ENCODE measurements at regions not wholly inside any gene's neighbourhood (a gene's known extent, or its start where the extent isn't known, plus 50 kb on each side); places are given as distances from the start of the nearest gene placed in this dataset.

DNA sequence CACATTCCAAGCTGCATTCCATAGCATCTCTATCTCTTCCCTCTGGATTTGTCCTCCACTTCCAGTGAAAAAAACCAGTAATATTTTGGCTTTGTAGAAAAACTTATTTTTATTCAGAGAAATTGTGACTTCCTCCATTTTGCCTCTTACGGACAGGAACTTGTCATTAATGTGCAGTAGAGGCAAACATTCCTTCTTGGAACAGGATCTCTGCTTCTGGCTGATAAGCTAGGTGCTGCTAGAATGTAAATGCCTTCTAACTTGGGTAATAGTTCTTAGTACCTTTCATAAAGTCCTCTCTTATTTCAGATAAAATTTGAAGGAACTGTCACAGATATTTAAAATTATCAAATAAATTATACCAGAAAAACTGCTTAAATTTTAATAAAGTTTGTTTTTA, 707.8 kb downstream of the USP25 start:
- no peaks in the 10 kb centered on the region for H4K20me1 ChIP-seq (replicated peaks; ENCODE audit: insufficient read depth)
- no peak overlapping the region for H3K4me2 ChIP-seq
- DNase-seq (ENCODE audit: low spot score) (no peak), ATAC-seq (no peak)
- H3K79me2 ChIP-seq (replicated peaks; ENCODE audit: insufficient read depth) = no peaks in the 10 kb centered on the region
- no peak overlapping the region for H2AFZ ChIP-seq
- no peaks in the 10 kb centered on the region for H3K4me1 ChIP-seq (ENCODE audit: insufficient read depth)
- no peaks in the 10 kb centered on the region for H3K27me3 ChIP-seq (ENCODE audit: insufficient read depth)
- H3K27me3 Mint-ChIP-seq (ENCODE audit: insufficient read depth, low read depth, poor library complexity) = no peaks in the 10 kb centered on the region
- no peaks in the 10 kb centered on the region for H3F3A ChIP-seq (replicated peaks; ENCODE audit: low read depth)
- H3K27ac Mint-ChIP-seq = no peak overlapping the region
- no peak overlapping the region for H3K4me3 ChIP-seq
- H3K27ac ChIP-seq (ENCODE audit: low read depth) = no peak overlapping the region
- H3K9me3 Mint-ChIP-seq = no peaks in the 10 kb centered on the region
- no peaks in the 10 kb centered on the region for H3K4me1 Mint-ChIP-seq
- TF ChIP-seq, protein P1, sequence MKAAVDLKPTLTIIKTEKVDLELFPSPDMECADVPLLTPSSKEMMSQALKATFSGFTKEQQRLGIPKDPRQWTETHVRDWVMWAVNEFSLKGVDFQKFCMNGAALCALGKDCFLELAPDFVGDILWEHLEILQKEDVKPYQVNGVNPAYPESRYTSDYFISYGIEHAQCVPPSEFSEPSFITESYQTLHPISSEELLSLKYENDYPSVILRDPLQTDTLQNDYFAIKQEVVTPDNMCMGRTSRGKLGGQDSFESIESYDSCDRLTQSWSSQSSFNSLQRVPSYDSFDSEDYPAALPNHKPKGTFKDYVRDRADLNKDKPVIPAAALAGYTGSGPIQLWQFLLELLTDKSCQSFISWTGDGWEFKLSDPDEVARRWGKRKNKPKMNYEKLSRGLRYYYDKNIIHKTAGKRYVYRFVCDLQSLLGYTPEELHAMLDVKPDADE (IDR thresholded peaks at IDR 0.05) = no peak
- no peak for TF ChIP-seq JUNB (IDR thresholded peaks at IDR 0.05; ENCODE audit: unreplicated experiment)
- TF ChIP-seq, protein P2, sequence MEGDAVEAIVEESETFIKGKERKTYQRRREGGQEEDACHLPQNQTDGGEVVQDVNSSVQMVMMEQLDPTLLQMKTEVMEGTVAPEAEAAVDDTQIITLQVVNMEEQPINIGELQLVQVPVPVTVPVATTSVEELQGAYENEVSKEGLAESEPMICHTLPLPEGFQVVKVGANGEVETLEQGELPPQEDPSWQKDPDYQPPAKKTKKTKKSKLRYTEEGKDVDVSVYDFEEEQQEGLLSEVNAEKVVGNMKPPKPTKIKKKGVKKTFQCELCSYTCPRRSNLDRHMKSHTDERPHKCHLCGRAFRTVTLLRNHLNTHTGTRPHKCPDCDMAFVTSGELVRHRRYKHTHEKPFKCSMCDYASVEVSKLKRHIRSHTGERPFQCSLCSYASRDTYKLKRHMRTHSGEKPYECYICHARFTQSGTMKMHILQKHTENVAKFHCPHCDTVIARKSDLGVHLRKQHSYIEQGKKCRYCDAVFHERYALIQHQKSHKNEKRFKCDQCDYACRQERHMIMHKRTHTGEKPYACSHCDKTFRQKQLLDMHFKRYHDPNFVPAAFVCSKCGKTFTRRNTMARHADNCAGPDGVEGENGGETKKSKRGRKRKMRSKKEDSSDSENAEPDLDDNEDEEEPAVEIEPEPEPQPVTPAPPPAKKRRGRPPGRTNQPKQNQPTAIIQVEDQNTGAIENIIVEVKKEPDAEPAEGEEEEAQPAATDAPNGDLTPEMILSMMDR (conservative IDR thresholded peaks at IDR 0.05; ENCODE audit: low read depth in 2 of 2) = no peak
- TF ChIP-seq, protein P3, sequence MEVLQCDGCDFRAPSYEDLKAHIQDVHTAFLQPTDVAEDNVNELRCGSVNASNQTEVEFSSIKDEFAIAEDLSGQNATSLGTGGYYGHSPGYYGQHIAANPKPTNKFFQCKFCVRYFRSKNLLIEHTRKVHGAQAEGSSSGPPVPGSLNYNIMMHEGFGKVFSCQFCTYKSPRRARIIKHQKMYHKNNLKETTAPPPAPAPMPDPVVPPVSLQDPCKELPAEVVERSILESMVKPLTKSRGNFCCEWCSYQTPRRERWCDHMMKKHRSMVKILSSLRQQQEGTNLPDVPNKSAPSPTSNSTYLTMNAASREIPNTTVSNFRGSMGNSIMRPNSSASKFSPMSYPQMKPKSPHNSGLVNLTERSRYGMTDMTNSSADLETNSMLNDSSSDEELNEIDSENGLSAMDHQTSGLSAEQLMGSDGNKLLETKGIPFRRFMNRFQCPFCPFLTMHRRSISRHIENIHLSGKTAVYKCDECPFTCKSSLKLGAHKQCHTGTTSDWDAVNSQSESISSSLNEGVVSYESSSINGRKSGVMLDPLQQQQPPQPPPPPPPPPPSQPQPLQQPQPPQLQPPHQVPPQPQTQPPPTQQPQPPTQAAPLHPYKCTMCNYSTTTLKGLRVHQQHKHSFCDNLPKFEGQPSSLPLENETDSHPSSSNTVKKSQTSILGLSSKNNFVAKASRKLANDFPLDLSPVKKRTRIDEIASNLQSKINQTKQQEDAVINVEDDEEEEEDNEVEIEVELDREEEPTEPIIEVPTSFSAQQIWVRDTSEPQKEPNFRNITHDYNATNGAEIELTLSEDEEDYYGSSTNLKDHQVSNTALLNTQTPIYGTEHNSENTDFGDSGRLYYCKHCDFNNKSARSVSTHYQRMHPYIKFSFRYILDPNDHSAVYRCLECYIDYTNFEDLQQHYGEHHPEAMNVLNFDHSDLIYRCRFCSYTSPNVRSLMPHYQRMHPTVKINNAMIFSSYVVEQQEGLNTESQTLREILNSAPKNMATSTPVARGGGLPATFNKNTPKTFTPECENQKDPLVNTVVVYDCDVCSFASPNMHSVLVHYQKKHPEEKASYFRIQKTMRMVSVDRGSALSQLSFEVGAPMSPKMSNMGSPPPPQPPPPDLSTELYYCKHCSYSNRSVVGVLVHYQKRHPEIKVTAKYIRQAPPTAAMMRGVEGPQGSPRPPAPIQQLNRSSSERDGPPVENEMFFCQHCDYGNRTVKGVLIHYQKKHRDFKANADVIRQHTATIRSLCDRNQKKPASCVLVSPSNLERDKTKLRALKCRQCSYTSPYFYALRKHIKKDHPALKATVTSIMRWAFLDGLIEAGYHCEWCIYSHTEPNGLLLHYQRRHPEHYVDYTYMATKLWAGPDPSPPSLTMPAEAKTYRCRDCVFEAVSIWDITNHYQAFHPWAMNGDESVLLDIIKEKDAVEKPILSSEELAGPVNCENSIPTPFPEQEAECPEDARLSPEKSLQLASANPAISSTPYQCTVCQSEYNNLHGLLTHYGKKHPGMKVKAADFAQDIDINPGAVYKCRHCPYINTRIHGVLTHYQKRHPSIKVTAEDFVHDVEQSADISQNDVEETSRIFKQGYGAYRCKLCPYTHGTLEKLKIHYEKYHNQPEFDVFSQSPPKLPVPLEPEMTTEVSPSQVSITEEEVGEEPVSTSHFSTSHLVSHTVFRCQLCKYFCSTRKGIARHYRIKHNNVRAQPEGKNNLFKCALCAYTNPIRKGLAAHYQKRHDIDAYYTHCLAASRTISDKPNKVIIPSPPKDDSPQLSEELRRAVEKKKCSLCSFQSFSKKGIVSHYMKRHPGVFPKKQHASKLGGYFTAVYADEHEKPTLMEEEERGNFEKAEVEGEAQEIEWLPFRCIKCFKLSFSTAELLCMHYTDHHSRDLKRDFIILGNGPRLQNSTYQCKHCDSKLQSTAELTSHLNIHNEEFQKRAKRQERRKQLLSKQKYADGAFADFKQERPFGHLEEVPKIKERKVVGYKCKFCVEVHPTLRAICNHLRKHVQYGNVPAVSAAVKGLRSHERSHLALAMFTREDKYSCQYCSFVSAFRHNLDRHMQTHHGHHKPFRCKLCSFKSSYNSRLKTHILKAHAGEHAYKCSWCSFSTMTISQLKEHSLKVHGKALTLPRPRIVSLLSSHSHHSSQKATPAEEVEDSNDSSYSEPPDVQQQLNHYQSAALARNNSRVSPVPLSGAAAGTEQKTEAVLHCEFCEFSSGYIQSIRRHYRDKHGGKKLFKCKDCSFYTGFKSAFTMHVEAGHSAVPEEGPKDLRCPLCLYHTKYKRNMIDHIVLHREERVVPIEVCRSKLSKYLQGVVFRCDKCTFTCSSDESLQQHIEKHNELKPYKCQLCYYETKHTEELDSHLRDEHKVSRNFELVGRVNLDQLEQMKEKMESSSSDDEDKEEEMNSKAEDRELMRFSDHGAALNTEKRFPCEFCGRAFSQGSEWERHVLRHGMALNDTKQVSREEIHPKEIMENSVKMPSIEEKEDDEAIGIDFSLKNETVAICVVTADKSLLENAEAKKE (CRISPR knock-in tag; IDR thresholded peaks at IDR 0.05) = no peak
- TF ChIP-seq POLR2AphosphoS5 (IDR thresholded peaks at IDR 0.05; ENCODE audit: low read depth) = no peak
- TF ChIP-seq STAT1 (IDR thresholded peaks at IDR 0.05; ENCODE audit: unreplicated experiment) = no peak
- TF ChIP-seq ZNF331 (CRISPR knock-in tag; IDR thresholded peaks at IDR 0.05; ENCODE audit: low read depth) = no peak
- no peak for TF ChIP-seq EZH2phosphoT487 (IDR thresholded peaks at IDR 0.05; ENCODE audit: unreplicated experiment)
- TF ChIP-seq ZNF114 (CRISPR knock-in tag; IDR thresholded peaks at IDR 0.05) = no peak
- TF ChIP-seq CREB1 (CRISPR knock-in tag; IDR thresholded peaks at IDR 0.05; ENCODE audit: low read depth) = no peak
- TF ChIP-seq, protein P4, sequence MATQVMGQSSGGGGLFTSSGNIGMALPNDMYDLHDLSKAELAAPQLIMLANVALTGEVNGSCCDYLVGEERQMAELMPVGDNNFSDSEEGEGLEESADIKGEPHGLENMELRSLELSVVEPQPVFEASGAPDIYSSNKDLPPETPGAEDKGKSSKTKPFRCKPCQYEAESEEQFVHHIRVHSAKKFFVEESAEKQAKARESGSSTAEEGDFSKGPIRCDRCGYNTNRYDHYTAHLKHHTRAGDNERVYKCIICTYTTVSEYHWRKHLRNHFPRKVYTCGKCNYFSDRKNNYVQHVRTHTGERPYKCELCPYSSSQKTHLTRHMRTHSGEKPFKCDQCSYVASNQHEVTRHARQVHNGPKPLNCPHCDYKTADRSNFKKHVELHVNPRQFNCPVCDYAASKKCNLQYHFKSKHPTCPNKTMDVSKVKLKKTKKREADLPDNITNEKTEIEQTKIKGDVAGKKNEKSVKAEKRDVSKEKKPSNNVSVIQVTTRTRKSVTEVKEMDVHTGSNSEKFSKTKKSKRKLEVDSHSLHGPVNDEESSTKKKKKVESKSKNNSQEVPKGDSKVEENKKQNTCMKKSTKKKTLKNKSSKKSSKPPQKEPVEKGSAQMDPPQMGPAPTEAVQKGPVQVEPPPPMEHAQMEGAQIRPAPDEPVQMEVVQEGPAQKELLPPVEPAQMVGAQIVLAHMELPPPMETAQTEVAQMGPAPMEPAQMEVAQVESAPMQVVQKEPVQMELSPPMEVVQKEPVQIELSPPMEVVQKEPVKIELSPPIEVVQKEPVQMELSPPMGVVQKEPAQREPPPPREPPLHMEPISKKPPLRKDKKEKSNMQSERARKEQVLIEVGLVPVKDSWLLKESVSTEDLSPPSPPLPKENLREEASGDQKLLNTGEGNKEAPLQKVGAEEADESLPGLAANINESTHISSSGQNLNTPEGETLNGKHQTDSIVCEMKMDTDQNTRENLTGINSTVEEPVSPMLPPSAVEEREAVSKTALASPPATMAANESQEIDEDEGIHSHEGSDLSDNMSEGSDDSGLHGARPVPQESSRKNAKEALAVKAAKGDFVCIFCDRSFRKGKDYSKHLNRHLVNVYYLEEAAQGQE (IDR thresholded peaks at IDR 0.05; ENCODE audit: unreplicated experiment) = no peak
- TF ChIP-seq NANOG (IDR thresholded peaks at IDR 0.05; ENCODE audit: borderline replicate concordance) = no peak
- TF ChIP-seq EZH2 (IDR thresholded peaks at IDR 0.05; ENCODE audit: low read depth, unreplicated experiment) = no peak
- no peaks in the 10 kb centered on the region for H3K36me3 ChIP-seq (ENCODE audit: insufficient read depth)
- H3K36me3 Mint-ChIP-seq (ENCODE audit: low read depth) = no peaks in the 10 kb centered on the region
- no peaks in the 10 kb centered on the region for H3K9me2 ChIP-seq (ENCODE audit: insufficient read depth)
- H3K4me3 Mint-ChIP-seq = no peak overlapping the region

Measured in GM23338 (cell line).